SKM-1 (cell line): ENCODE measurements at regions not wholly inside any gene's neighbourhood (a gene's known extent, or its start where the extent isn't known, plus 50 kb on each side); places are given as distances from the start of the nearest gene placed in this dataset.
"Not testable (repeated sequence)": the region's sequence is repeated elsewhere in the genome, so short reads cannot be mapped to it uniquely, and the experiment has no call there.

ENCODE experiments used
- DNase-seq: peaks from one replicate; lab custom pipeline; 2025; ENCODE audit not compliant: unreplicated experiment; lab: John Stamatoyannopoulos, UW

- no peak for DNase-seq
These were observed 298.2 kb downstream of the CCSER2 start for GRCh38 chr10:84626397-84627087.

- no peak for DNase-seq
These were observed 304.5 kb downstream of the CCSER2 start for GRCh38 chr10:84632866-84633265.

- DNase-seq: no peak
These were observed 306.2 kb downstream of the CCSER2 start for GRCh38 chr10:84634636-84635035.

- DNase-seq: not testable (repeated sequence)
These were observed 322.2 kb downstream of the CCSER2 start for GRCh38 chr10:84650628-84651027.

GRCh38 chr10:84654671-84655070, 326.3 kb downstream of the CCSER2 start:
- DNase-seq: no peak

GRCh38 chr10:84659027-84659426, 330.6 kb downstream of the CCSER2 start:
- DNase-seq: no peak

- DNase-seq: no peak
These were observed 331.4 kb downstream of the CCSER2 start for GRCh38 chr10:84659497-84660439.

- DNase-seq: no peak
These were observed 332.2 kb downstream of the CCSER2 start for GRCh38 chr10:84660450-84661159.

GRCh38 chr10:84665211-84665610, 336.8 kb downstream of the CCSER2 start:
- DNase-seq: no peak

- DNase-seq: peak; percentile 18
These were observed 337.6 kb downstream of the CCSER2 start for GRCh38 chr10:84665883-84666463.

GRCh38 chr10:84668186-84668763, 339.9 kb downstream of the CCSER2 start:
- DNase-seq: no peak

GRCh38 chr10:84675060-84675459, 346.7 kb downstream of the CCSER2 start:
- DNase-seq: no peak

GRCh38 chr10:84676536-84676935, 348.1 kb downstream of the CCSER2 start:
- DNase-seq: no peak

- no peak for DNase-seq
These were observed 353.4 kb downstream of the CCSER2 start for GRCh38 chr10:84681781-84682180.

- DNase-seq: no peak
These were observed 355.2 kb downstream of the CCSER2 start for GRCh38 chr10:84683550-84683949.

GRCh38 chr10:84683980-84684740, 355.8 kb downstream of the CCSER2 start:
- DNase-seq: no peak

- DNase-seq: no peak
These were observed 356.8 kb downstream of the CCSER2 start for GRCh38 chr10:84685047-84685660.

- DNase-seq: no peak
These were observed 364.6 kb downstream of the CCSER2 start for GRCh38 chr10:84693006-84693405.

GRCh38 chr10:84695902-84696301, 367.5 kb downstream of the CCSER2 start:
- no peak for DNase-seq

- DNase-seq: no peak
These were observed 368.2 kb downstream of the CCSER2 start for GRCh38 chr10:84696610-84697009.
